IMR-90 (cell line): ENCODE measurements at regions not wholly inside any gene's neighbourhood (a gene's known extent, or its start where the extent isn't known, plus 50 kb on each side); places are given as distances from the start of the nearest gene placed in this dataset.

Experiments
- ATAC-seq: fragments of 200-7000 bp; cut with Tn5 transposase; 2 replicates; pipeline ENCODE4 v1.9.1; 2020; ENCODE audit warnings: low read depth, mild to moderate bottlenecking, moderate library complexity
- BruUV-seq: library from RNA; stranded (reverse); fragments of 400-500 nt; replicated peaks from 2 replicates; lab custom pipeline; 2021; lab: Mats Ljungman, UMichigan
- CTCF ChIA-PET: fragments of 300-600 bp; formaldehyde crosslinking; extraction: SDS; loops from one replicate; lab custom pipeline; 2021; ENCODE audit warnings: antibody characterized with exemption; lab: Yijun Ruan, JAX
- POLR2A ChIA-PET: fragments of 300-600 bp; sonication (Branson Sonifier 250); formaldehyde crosslinking; loops from one replicate; lab custom pipeline; 2022; ENCODE audit warnings: antibody characterized with exemption; ENCODE audit not compliant: unreplicated experiment; lab: Charles Lee
- DNase-seq: peaks from one replicate; pipeline ENCODE4 v3.0.0; 2013
- H2AFZ ChIP-seq: replicated peaks from 2 replicates; pipeline ENCODE3; 2013; ENCODE audit warnings: low read length, mild to moderate bottlenecking; ENCODE audit not compliant: poor library complexity
- H2AK5ac ChIP-seq: 2 replicates; pipeline ENCODE4 v1.6.1; 2013; ENCODE audit warnings: low read depth, low read length, inconsistent platforms
- H2AK9ac ChIP-seq: replicated peaks from 2 replicates; pipeline ENCODE3; 2013; ENCODE audit warnings: mild to moderate bottlenecking, low read depth, low read length, moderate library complexity; ENCODE audit not compliant: poor library complexity
- H2BK120ac ChIP-seq: 2 replicates; pipeline ENCODE4 v1.6.1; 2013; ENCODE audit warnings: low read depth, low read length, inconsistent platforms
- H2BK15ac ChIP-seq: 3 replicates; pipeline ENCODE4 v1.6.1; 2013; ENCODE audit warnings: low read depth, low read length, inconsistent platforms
- H2BK20ac ChIP-seq: 2 replicates; pipeline ENCODE4 v1.6.1; 2013; ENCODE audit warnings: low read depth, mild to moderate bottlenecking, inconsistent platforms, low read length, moderate library complexity
- H2BK5ac ChIP-seq: 2 replicates; pipeline ENCODE4 v1.6.1; 2013; ENCODE audit warnings: mild to moderate bottlenecking, low read depth, low read length, inconsistent platforms; ENCODE audit not compliant: poor library complexity, severe bottlenecking
- H3K14ac ChIP-seq: replicated peaks from 2 replicates; pipeline ENCODE4 v1.6.1; 2013; ENCODE audit warnings: low read depth, low read length, inconsistent platforms
- H3K18ac ChIP-seq: 2 replicates; pipeline ENCODE4 v1.6.1; 2013; ENCODE audit warnings: low read depth, low read length, control low read depth
- H3K23ac ChIP-seq: 2 replicates; pipeline ENCODE4 v1.6.1; 2013; ENCODE audit warnings: low read depth, low read length, inconsistent platforms
- H3K27ac ChIP-seq: 2 replicates; pipeline ENCODE4 v1.5.1; 2013; ENCODE audit warnings: mild to moderate bottlenecking, control low read depth, low read length; ENCODE audit not compliant: insufficient read depth
- H3K27me3 ChIP-seq: 2 replicates; pipeline ENCODE4 v1.6.1; 2013; ENCODE audit warnings: low read length; ENCODE audit not compliant: control insufficient read depth, insufficient read depth
- H3K36me3 ChIP-seq: 2 replicates; pipeline ENCODE4 v1.6.1; 2013; ENCODE audit warnings: low read length, mixed read lengths; ENCODE audit not compliant: control insufficient read depth, insufficient read depth
- H3K4ac ChIP-seq: 2 replicates; pipeline ENCODE4 v1.6.1; 2013; ENCODE audit warnings: low read depth, low read length, inconsistent platforms
- H3K4me1 ChIP-seq: 2 replicates; pipeline ENCODE4 v1.6.1; 2013; ENCODE audit warnings: low read length, mixed read lengths; ENCODE audit not compliant: control insufficient read depth, insufficient read depth
- H3K4me2 ChIP-seq: 2 replicates; pipeline ENCODE4 v1.6.1; 2013; ENCODE audit warnings: low read depth, mild to moderate bottlenecking, control low read depth, low read length, moderate library complexity
- H3K4me3 ChIP-seq: 2 replicates; pipeline ENCODE4 v1.5.1; 2013; ENCODE audit warnings: low read depth, mild to moderate bottlenecking, control low read depth, low read length, moderate library complexity; ENCODE audit not compliant: insufficient read depth
- H3K56ac ChIP-seq: 2 replicates; pipeline ENCODE4 v1.6.1; 2013; ENCODE audit warnings: low read length, inconsistent platforms; ENCODE audit not compliant: insufficient read depth; ENCODE audit errors: extremely low read depth
- H3K79me1 ChIP-seq, 2 experiments: 2 replicates each; pipeline ENCODE4 v1.6.1; 2013; ENCODE audit warnings: low read length in 2 of 2, inconsistent platforms in 1 of 2, low read depth in 1 of 2
- H3K9ac ChIP-seq: 2 replicates; pipeline ENCODE4 v1.6.1; 2013; ENCODE audit warnings: low read depth, low read length, control low read depth
- H3K9me1 ChIP-seq: 2 replicates; pipeline ENCODE4 v1.6.1; 2013; ENCODE audit warnings: low read length, inconsistent platforms; ENCODE audit not compliant: insufficient read depth
- H3K9me3 ChIP-seq: 2 replicates; pipeline ENCODE4 v1.6.1; 2013; ENCODE audit warnings: low read length; ENCODE audit not compliant: control insufficient read depth, insufficient read depth
- H4K20me1 ChIP-seq: 2 replicates; pipeline ENCODE4 v1.6.1; 2013; ENCODE audit warnings: low read length, inconsistent platforms; ENCODE audit not compliant: insufficient read depth
- H4K5ac ChIP-seq: 2 replicates; pipeline ENCODE4 v1.6.1; 2013; ENCODE audit warnings: mild to moderate bottlenecking, low read depth, low read length, control low read depth
- H4K8ac ChIP-seq, 2 experiments: 2 replicates each; pipeline ENCODE4 v1.6.1; 2013; ENCODE audit warnings: low read depth in 2 of 2, low read length in 2 of 2, control low read depth in 1 of 2, inconsistent platforms in 1 of 2
- H4K91ac ChIP-seq: 2 replicates; pipeline ENCODE4 v1.6.1; 2013; ENCODE audit warnings: low read depth, low read length, inconsistent platforms; ENCODE audit not compliant: insufficient read depth
- BHLHE40 ChIP-seq: fragments of 150-350 bp; IDR thresholded peaks from 2 replicates; pipeline ENCODE4 v1.6.1; 2016; ENCODE audit warnings: mild to moderate bottlenecking, low read depth, low read length
- FOS ChIP-seq: fragments of 150-350 bp; IDR thresholded peaks from 2 replicates; pipeline ENCODE4 v1.6.1; 2016; ENCODE audit warnings: low read depth, low read length
- MAZ ChIP-seq: IDR thresholded peaks from 2 replicates; pipeline ENCODE4 v1.6.1; 2012; ENCODE audit warnings: low read depth, mild to moderate bottlenecking, low read length, improper control_type of control experiment, moderate library complexity, borderline replicate concordance
- MXI1 ChIP-seq: IDR thresholded peaks from 2 replicates; pipeline ENCODE4 v1.6.1; 2012; ENCODE audit warnings: low read depth, mild to moderate bottlenecking, low read length, moderate library complexity, borderline replicate concordance
- RAD21 ChIP-seq: IDR thresholded peaks from 2 replicates; pipeline ENCODE4 v1.6.1; 2012; ENCODE audit warnings: low read length, improper control_type of control experiment
- RFX5 ChIP-seq: IDR thresholded peaks from 2 replicates; pipeline ENCODE4 v1.8.0; 2012; ENCODE audit warnings: low read depth, mild to moderate bottlenecking, low read length, moderate library complexity
- SMC3 ChIP-seq: fragments of 150-350 bp; IDR thresholded peaks from 2 replicates; pipeline ENCODE4 v1.6.1; 2016; ENCODE audit warnings: low read depth, mild to moderate bottlenecking, antibody characterized with exemption, low read length, moderate library complexity
- USF2 ChIP-seq: fragments of 150-350 bp; IDR thresholded peaks from 2 replicates; pipeline ENCODE4 v1.6.1; 2017; ENCODE audit warnings: mild to moderate bottlenecking, antibody characterized with exemption, low read length, low read depth
- WGBS, 2 experiments: methylation state at CpG; one replicate each; pipeline versions ENCODE4 v1.1.5 to v1.1.7; 2013; ENCODE audit warnings: missing lambda C conversion rate in 2 of 2; ENCODE audit not compliant: insufficient read length in 1 of 2; ENCODE audit errors: extremely low coverage in 2 of 2; 5-methylcytosine and 5-hydroxymethylcytosine counted together
- dilution Hi-C: fragments of 300-500 bp; cut with HindIII; formaldehyde crosslinking; loops from one replicate; pipeline ENCODE4 v1.14.3; 2018; ENCODE audit warnings: low sequenced_read_pairs; ENCODE audit not compliant: unreplicated experiment
- in situ Hi-C: fragments of 300-500 bp; cut with MboI; formaldehyde crosslinking; loops from 3 replicates; pipeline ENCODE4 v1.14.3; 2019; ENCODE audit warnings: low sequenced_read_pairs, inconsistent platforms, mixed read lengths
- intact Hi-C: fragments of 100-400 bp; cut with micrococcal nuclease; formaldehyde crosslinking; loops from 2 replicates; pipeline ENCODE4 v1.10.0; 2022
- TF ChIP-seq, protein P1 (sequence below): fragments of 150-350 bp; IDR thresholded peaks from 2 replicates; pipeline ENCODE4 v1.6.1; 2016; ENCODE audit warnings: low read depth, mild to moderate bottlenecking, low read length, moderate library complexity, borderline replicate concordance
- TF ChIP-seq, protein P2 (sequence below): conservative IDR thresholded peaks from 2 replicates; pipeline ENCODE4 v1.5.1; 2012; ENCODE audit warnings: mild to moderate bottlenecking, low read depth, low read length, improper control_type of control experiment

DNA sequence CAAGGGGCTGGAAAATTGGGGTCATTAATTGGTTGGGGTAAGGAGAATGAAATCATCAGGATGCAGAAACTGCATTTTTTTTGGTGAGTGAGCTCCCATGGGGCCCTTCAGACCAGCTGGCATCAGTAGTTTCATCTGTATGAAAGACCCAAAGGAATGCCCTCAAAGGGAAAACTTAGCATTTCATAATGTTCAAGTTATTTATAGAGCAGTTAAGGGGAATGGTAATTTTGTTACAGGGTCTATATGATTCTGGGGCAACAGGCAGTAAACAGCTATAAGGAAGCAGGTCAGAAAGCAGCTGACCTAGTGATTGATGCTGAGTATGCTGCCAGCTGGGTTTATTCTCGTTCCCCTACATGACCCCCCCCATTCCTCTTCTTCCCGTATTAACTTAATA, 448.9 kb downstream of the OCA2 start:
- H3K27ac ChIP-seq = no peak overlapping the region
- no peak overlapping the region for H2BK20ac ChIP-seq
- ChIA-PET POLR2A (no interaction called here), CTCF (no interaction called here)
- no peak for ATAC-seq
- H3K18ac ChIP-seq = no peak overlapping the region
- H3K36me3 ChIP-seq = no peaks in the 10 kb centered on the region
- H3K4me2 ChIP-seq = no peak overlapping the region
- H3K4me3 ChIP-seq = no peak overlapping the region
- no peaks in the 10 kb centered on the region for H3K4me1 ChIP-seq
- no CpG with 5 or more reads among the region's 2 CpGs for WGBS, 2 experiments
- no peak overlapping the region for H3K56ac ChIP-seq
- BruUV-seq = no TSS peak
- H2AK9ac ChIP-seq = no peak overlapping the region
- H3K9ac ChIP-seq = no peak overlapping the region
- peaks cover 12% of the 10 kb centered on the region; the same call in 1 of the 2 replicates for H3K9me3 ChIP-seq
- intact Hi-C loops = no loop called here
- H4K20me1 ChIP-seq = no peaks in the 10 kb centered on the region
- TF ChIP-seq BHLHE40 (no peak), USF2 (no peak), FOS (no peak), MAZ (no peak), SMC3 (no peak), RAD21 (no peak), MXI1 (no peak), RFX5 (no peak)
- TF ChIP-seq, protein P1, sequence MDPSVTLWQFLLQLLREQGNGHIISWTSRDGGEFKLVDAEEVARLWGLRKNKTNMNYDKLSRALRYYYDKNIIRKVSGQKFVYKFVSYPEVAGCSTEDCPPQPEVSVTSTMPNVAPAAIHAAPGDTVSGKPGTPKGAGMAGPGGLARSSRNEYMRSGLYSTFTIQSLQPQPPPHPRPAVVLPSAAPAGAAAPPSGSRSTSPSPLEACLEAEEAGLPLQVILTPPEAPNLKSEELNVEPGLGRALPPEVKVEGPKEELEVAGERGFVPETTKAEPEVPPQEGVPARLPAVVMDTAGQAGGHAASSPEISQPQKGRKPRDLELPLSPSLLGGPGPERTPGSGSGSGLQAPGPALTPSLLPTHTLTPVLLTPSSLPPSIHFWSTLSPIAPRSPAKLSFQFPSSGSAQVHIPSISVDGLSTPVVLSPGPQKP = no peak
- TF ChIP-seq, protein P2, sequence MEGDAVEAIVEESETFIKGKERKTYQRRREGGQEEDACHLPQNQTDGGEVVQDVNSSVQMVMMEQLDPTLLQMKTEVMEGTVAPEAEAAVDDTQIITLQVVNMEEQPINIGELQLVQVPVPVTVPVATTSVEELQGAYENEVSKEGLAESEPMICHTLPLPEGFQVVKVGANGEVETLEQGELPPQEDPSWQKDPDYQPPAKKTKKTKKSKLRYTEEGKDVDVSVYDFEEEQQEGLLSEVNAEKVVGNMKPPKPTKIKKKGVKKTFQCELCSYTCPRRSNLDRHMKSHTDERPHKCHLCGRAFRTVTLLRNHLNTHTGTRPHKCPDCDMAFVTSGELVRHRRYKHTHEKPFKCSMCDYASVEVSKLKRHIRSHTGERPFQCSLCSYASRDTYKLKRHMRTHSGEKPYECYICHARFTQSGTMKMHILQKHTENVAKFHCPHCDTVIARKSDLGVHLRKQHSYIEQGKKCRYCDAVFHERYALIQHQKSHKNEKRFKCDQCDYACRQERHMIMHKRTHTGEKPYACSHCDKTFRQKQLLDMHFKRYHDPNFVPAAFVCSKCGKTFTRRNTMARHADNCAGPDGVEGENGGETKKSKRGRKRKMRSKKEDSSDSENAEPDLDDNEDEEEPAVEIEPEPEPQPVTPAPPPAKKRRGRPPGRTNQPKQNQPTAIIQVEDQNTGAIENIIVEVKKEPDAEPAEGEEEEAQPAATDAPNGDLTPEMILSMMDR = no peak
- H3K14ac ChIP-seq = no peak overlapping the region
- H2BK15ac ChIP-seq = no peak overlapping the region
- dilution Hi-C loops = no loop called here
- in situ Hi-C loops = no loop called here
- H2AK5ac ChIP-seq = no peak overlapping the region
- no peak overlapping the region for H2AFZ ChIP-seq
- no peak overlapping the region for H2BK5ac ChIP-seq
- H3K4ac ChIP-seq = no peak overlapping the region
- H3K9me1 ChIP-seq = no peaks in the 10 kb centered on the region
- DNase-seq = no peak
- no peak overlapping the region for H4K91ac ChIP-seq
- no peaks in the 10 kb centered on the region for H3K27me3 ChIP-seq
- H4K5ac ChIP-seq = no peak overlapping the region
- no peak overlapping the region for H3K23ac ChIP-seq
- H3K79me1 ChIP-seq = no peaks in the 10 kb centered on the region
- H4K8ac ChIP-seq = no peak overlapping the region
- no peak overlapping the region for H2BK120ac ChIP-seq
